Activated effector memory CD4-positive, alpha-beta T cell treated with anti-CD3 and anti-CD28 coated beads, Interleukin-2, amount 50 U/mL, for 16 hours (primary cell): ENCODE measurements at regions not wholly inside any gene's neighbourhood (a gene's known extent, or its start where the extent isn't known, plus 50 kb on each side); places are given as distances from the start of the nearest gene placed in this dataset.
"Not testable (repeated sequence)": the region's sequence is repeated elsewhere in the genome, so short reads cannot be mapped to it uniquely, and the experiment has no call there.

ENCODE experiments used
- DNase-seq: peaks from one replicate; pipeline ENCODE4 v3.0.0-alpha.2; 2020

- no peak for DNase-seq
Measured at GRCh38 chr16:17780181-17780580, 309.4 kb upstream of the XYLT1 start.

- no peak for DNase-seq
Measured at GRCh38 chr16:17777408-17777863, 306.7 kb upstream of the XYLT1 start.

- no peak for DNase-seq
Measured at GRCh38 chr16:17776888-17777287, 306.1 kb upstream of the XYLT1 start.

- DNase-seq, result no peak
Measured at GRCh38 chr16:17776465-17776864, 305.7 kb upstream of the XYLT1 start.

- DNase-seq, result no peak
Measured at GRCh38 chr16:17775061-17775460, 304.3 kb upstream of the XYLT1 start.

- no peak for DNase-seq
Measured at GRCh38 chr16:17773698-17774101, 302.9 kb upstream of the XYLT1 start.

GRCh38 chr16:17770104-17770503, 299.3 kb upstream of the XYLT1 start:
- DNase-seq, result no peak

- no peak for DNase-seq
Measured at GRCh38 chr16:17769065-17769464, 298.3 kb upstream of the XYLT1 start.

- no peak for DNase-seq
Measured at GRCh38 chr16:17768257-17768656, 297.5 kb upstream of the XYLT1 start.

GRCh38 chr16:17766012-17766411, 295.3 kb upstream of the XYLT1 start:
- DNase-seq, result no peak

GRCh38 chr16:17759451-17760390, 289.0 kb upstream of the XYLT1 start:
- no peak for DNase-seq

GRCh38 chr16:17757808-17758207, 287.0 kb upstream of the XYLT1 start:
- no peak for DNase-seq

GRCh38 chr16:17755158-17755557, 284.4 kb upstream of the XYLT1 start:
- DNase-seq, result no peak

GRCh38 chr16:17753434-17753833, 282.7 kb upstream of the XYLT1 start:
- DNase-seq, result no peak

GRCh38 chr16:17749706-17750105, 278.9 kb upstream of the XYLT1 start:
- DNase-seq, result no peak

- DNase-seq, result no peak
Measured at GRCh38 chr16:17748044-17748719, 277.4 kb upstream of the XYLT1 start.

GRCh38 chr16:17747081-17747756, 276.5 kb upstream of the XYLT1 start:
- no peak for DNase-seq

GRCh38 chr16:17744921-17745572, 274.3 kb upstream of the XYLT1 start:
- no peak for DNase-seq

GRCh38 chr16:17743578-17743977, 272.8 kb upstream of the XYLT1 start:
- DNase-seq, result no peak

GRCh38 chr16:17743158-17743557, 272.4 kb upstream of the XYLT1 start:
- no peak for DNase-seq

- not testable (repeated sequence) for DNase-seq
Measured at GRCh38 chr16:17735099-17735498, 264.3 kb upstream of the XYLT1 start.

- no peak for DNase-seq
Measured at GRCh38 chr16:17729820-17730219, 259.1 kb upstream of the XYLT1 start.

- no peak for DNase-seq
Measured at GRCh38 chr16:17728196-17728595, 257.4 kb upstream of the XYLT1 start.
